ENCODE measurements at regions not wholly inside any gene's neighbourhood (a gene's known extent, or its start where the extent isn't known, plus 50 kb on each side); places are given as distances from the start of the nearest gene placed in this dataset.

DNA sequence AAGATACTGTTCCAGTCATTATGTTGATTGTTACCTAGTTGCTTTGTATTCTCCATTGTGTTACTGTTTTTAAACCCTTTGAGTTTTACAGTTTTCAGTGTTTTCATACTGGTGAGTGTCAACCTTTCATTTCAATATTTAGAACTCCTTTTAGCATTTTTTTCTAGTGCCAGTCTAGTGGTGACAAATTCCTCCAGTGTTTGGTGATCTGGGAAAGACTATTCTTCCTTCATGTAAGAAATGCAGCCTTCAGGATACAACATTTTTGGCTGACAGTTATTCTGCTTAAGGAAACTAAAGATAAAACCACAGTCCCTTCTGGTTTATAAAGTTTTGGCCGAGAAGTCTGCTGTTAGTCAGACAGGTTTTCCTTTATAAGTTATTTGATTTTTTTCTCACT lies 143.8 kb downstream of the ETAA1 start:
- no peaks in the 10 kb centered on the region for H3K27me3 ChIP-seq
- peaks cover 0 to 2% (median 0%) of the 10 kb centered on the region in 4 donors for H3K9me3 ChIP-seq
- intact Hi-C loops (cut with DNase I): no loop called here
- DNase-seq: no peak
- H3K36me3 ChIP-seq: no peaks in the 10 kb centered on the region
- WGBS, 2 donors: 88 to 91% methylated on average over 1 of the region's 1 CpG
- H3K4me3 ChIP-seq: no peak overlapping the region
- H3K27ac ChIP-seq: no peak overlapping the region
- TF ChIP-seq POLR2A (IDR thresholded peaks at IDR 0.05) (no peak), CTCF (IDR thresholded peaks at IDR 0.05) (no peak), POLR2AphosphoS5 (IDR thresholded peaks at IDR 0.05) (no peak), EP300 (IDR thresholded peaks at IDR 0.05) (no peak)
- H3K4me1 ChIP-seq: no peaks in the 10 kb centered on the region

GRCh38 chr2:67544286-67544685 lies 147.2 kb downstream of the ETAA1 start:
- H3K4me1 ChIP-seq: no peaks in the 10 kb centered on the region
- TF ChIP-seq POLR2A (IDR thresholded peaks at IDR 0.05): no peak
- TF ChIP-seq CTCF (IDR thresholded peaks at IDR 0.05): no peak
- TF ChIP-seq POLR2AphosphoS5 (IDR thresholded peaks at IDR 0.05): no peak
- TF ChIP-seq EP300 (IDR thresholded peaks at IDR 0.05): no peak
- H3K27ac ChIP-seq: no peak overlapping the region
- WGBS, 2 donors: 37 to 92% methylated on average over 2 of the region's 2 CpGs
- no peaks in the 10 kb centered on the region for H3K36me3 ChIP-seq
- H3K9me3 ChIP-seq: peaks cover 0 to 2% (median 0%) of the 10 kb centered on the region in 4 donors
- no peak overlapping the region for H3K4me3 ChIP-seq
- H3K27me3 ChIP-seq: no peaks in the 10 kb centered on the region
- DNase-seq: no peak
- intact Hi-C loops (cut with DNase I): no loop called here

DNA sequence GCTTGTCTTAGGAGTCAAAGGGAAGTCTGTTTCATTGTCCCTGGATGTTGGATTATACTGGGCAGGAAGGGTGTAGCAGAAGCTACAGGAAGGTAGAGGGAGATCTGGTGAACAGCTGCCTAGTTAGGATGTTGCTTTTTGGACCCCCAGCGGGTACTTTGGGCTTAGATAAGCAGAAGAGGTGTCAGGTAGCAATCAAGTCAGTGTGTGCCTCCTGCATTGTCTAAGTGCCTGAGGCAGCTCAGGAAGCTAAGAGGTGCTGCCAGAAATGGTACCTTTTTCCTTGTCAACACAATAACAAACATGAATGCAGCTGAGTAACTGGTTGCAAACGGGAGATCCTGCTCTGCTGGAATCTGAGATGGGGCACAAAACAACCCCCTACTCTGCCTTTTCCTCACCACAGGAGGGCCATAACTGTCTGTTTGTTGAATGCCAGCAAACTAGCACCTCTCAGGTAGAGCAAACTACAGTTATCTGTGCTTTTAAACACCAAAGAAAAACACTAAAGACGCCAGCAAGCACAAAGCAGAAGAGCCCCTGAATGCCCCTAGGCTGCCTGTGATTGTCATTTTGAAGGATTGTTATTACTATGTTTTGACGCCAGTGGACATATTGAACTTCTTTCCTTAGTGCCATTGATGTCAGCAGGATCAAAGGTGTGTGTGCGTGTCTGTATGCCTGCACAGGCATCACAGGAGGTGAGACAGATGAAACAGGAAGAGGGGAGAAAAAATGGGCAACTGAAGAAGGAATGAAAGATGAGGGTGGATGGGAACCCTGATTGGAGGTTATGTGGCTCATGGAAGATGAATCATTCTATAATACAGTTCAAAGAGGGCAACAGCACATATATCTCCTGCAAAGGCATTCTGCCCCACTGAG lies 151.4 kb downstream of the ETAA1 start:
- no peak overlapping the region for H3K27ac ChIP-seq
- intact Hi-C loops (cut with DNase I): no loop called here
- no peaks in the 10 kb centered on the region for H3K36me3 ChIP-seq
- no peaks in the 10 kb centered on the region for H3K9me3 ChIP-seq
- WGBS, 2 donors: 43 to 67% methylated on average over 5 of the region's 5 CpGs
- no peaks in the 10 kb centered on the region for H3K4me1 ChIP-seq
- TF ChIP-seq POLR2A (IDR thresholded peaks at IDR 0.05): no peak
- TF ChIP-seq CTCF (IDR thresholded peaks at IDR 0.05): no peak
- TF ChIP-seq POLR2AphosphoS5 (IDR thresholded peaks at IDR 0.05): no peak
- TF ChIP-seq EP300 (IDR thresholded peaks at IDR 0.05): no peak
- H3K4me3 ChIP-seq: no peak overlapping the region
- no peak for DNase-seq
- H3K27me3 ChIP-seq: no peaks in the 10 kb centered on the region

- Histone ChIP-seq H3K9me3 (no peaks in the 10 kb centered on the region), H3K36me3 (no peaks in the 10 kb centered on the region), H3K4me1 (peaks cover 0 to 4% (median 0%) of the 10 kb centered on the region in 4 donors), H3K27ac (no peak overlapping the region), H3K27me3 (no peaks in the 10 kb centered on the region), H3K4me3 (no peak overlapping the region)
- DNase-seq: no peak
- TF ChIP-seq POLR2AphosphoS5 (IDR thresholded peaks at IDR 0.05) (no peak), CTCF (IDR thresholded peaks at IDR 0.05) (no peak)
- WGBS, 2 donors: 90 to 91% methylated on average over 3 of the region's 3 CpGs
- intact Hi-C loops (cut with DNase I): no loop called here
Observed at GRCh38 chr2:67559156-67559555, 162.0 kb downstream of the ETAA1 start.

All from sigmoid colon (tissue), 6 donors.